ENCODE measurements at regions not wholly inside any gene's neighbourhood (a gene's known extent, or its start where the extent isn't known, plus 50 kb on each side); places are given as distances from the start of the nearest gene placed in this dataset.

DNA sequence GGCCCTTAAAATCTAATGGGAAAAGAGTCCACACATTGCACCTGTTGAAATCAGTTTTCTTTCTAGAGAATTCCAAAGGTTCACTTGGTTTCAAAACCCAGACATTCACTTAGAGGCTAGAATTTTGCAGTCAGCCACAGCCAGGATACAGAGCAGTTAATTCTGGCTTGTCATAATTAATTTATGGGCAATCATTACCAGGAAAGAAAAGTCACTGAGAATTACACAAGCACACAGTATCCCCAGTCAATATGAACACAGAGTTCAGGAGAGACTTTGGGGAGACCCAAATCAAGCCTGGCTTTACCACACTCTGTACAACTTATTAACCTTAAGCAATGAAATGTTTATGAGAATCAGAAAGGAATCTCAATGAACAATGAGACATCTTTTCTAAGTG is 224.3 kb upstream of the SOX21 start:
- no peak overlapping the region for H3K4me3 Mint-ChIP-seq
- Histone ChIP-seq H3K4me1 (ENCODE audit: control insufficient read depth, insufficient read depth, low read length) (no peaks in the 10 kb centered on the region), H3K27ac (ENCODE audit: low read depth, low read length) (no peak overlapping the region), H3K4me3 (ENCODE audit: low read length) (no peak overlapping the region), H3K36me3 (ENCODE audit: control insufficient read depth, insufficient read depth, low read length) (no peaks in the 10 kb centered on the region), H3K9me3 (ENCODE audit: control insufficient read depth, low read length) (peaks cover 14% of the 10 kb centered on the region), H3K9ac (ENCODE audit: extremely low read depth, low read length, poor library complexity, severe bottlenecking) (no peak overlapping the region), H3K27me3 (ENCODE audit: control insufficient read depth, insufficient read depth, low read length, poor library complexity, severe bottlenecking) (peaks cover 10% of the 10 kb centered on the region)
- H3K9me3 Mint-ChIP-seq, result peaks cover 7% of the 10 kb centered on the region
- TF ChIP-seq, protein P1, sequence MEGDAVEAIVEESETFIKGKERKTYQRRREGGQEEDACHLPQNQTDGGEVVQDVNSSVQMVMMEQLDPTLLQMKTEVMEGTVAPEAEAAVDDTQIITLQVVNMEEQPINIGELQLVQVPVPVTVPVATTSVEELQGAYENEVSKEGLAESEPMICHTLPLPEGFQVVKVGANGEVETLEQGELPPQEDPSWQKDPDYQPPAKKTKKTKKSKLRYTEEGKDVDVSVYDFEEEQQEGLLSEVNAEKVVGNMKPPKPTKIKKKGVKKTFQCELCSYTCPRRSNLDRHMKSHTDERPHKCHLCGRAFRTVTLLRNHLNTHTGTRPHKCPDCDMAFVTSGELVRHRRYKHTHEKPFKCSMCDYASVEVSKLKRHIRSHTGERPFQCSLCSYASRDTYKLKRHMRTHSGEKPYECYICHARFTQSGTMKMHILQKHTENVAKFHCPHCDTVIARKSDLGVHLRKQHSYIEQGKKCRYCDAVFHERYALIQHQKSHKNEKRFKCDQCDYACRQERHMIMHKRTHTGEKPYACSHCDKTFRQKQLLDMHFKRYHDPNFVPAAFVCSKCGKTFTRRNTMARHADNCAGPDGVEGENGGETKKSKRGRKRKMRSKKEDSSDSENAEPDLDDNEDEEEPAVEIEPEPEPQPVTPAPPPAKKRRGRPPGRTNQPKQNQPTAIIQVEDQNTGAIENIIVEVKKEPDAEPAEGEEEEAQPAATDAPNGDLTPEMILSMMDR (conservative IDR thresholded peaks at IDR 0.05), result no peak
- H3K27me3 Mint-ChIP-seq (ENCODE audit: insufficient read depth), result peaks cover 3% of the 10 kb centered on the region
- no peak for DNase-seq
- no peaks in the 10 kb centered on the region for H3K4me1 Mint-ChIP-seq
- H3K27ac Mint-ChIP-seq, result no peak overlapping the region
- peaks cover 2% of the 10 kb centered on the region for H3K36me3 Mint-ChIP-seq (ENCODE audit: low read depth)

GRCh38 chr13:94933936-94934335 is 221.6 kb upstream of the SOX21 start:
- H3K4me1 ChIP-seq (ENCODE audit: control insufficient read depth, insufficient read depth, low read length), result no peaks in the 10 kb centered on the region

DNA sequence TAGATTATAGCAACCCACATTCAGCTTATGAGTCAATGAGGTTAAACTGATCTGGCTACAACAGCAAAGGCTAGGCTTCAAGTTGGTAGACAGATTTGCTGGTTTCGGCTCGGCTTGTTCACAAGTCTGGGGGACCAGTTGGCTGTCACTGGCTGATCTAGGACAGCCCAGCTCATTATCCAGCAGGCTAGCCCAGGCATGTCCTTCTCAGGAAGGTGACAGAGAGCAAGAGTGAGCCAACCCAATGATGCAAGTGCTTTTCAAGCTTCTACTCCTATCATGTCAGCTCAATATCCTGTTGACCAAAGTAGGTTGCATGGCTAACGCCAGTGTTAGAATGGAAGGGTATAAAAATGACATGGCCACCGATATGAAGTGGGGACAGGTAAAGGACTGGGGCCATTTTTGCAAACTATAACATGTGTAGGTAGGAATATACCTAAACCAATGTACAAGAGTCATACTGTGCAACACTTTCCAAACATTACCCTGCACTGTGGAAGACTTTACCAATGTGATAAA is 220.9 kb upstream of the SOX21 start:
- Mint-ChIP-seq H3K36me3 (ENCODE audit: low read depth) (peaks cover 2% of the 10 kb centered on the region), H3K4me1 (no peaks in the 10 kb centered on the region), H3K4me3 (no peak overlapping the region), H3K27me3 (ENCODE audit: insufficient read depth) (peaks cover 3% of the 10 kb centered on the region), H3K27ac (no peak overlapping the region), H3K9me3 (peaks cover 7% of the 10 kb centered on the region)
- no peaks in the 10 kb centered on the region for H3K36me3 ChIP-seq (ENCODE audit: control insufficient read depth, insufficient read depth, low read length)
- no peak for DNase-seq
- no peak overlapping the region for H3K27ac ChIP-seq (ENCODE audit: low read depth, low read length)
- no peak overlapping the region for H3K9ac ChIP-seq (ENCODE audit: extremely low read depth, low read length, poor library complexity, severe bottlenecking)
- WGBS, 2 experiments (ENCODE audit: insufficient coverage in 1 of 2, insufficient read length in 1 of 2), result 93 to 94% methylated on average over 2 to 4 of the region's 4 CpGs
- H3K27me3 ChIP-seq (ENCODE audit: control insufficient read depth, insufficient read depth, low read length, poor library complexity, severe bottlenecking), result peaks cover 10% of the 10 kb centered on the region
- peak overlapping the region; percentile 20 for H3K4me3 ChIP-seq (ENCODE audit: low read length)
- TF ChIP-seq, protein P1 (conservative IDR thresholded peaks at IDR 0.05), result no peak
- peaks cover 14% of the 10 kb centered on the region for H3K9me3 ChIP-seq (ENCODE audit: control insufficient read depth, low read length)
- H3K4me1 ChIP-seq (ENCODE audit: control insufficient read depth, insufficient read depth, low read length), result no peaks in the 10 kb centered on the region

More at GRCh38 chr13:94933936-94934335, 221.6 kb upstream of the SOX21 start:
- peaks cover 7% of the 10 kb centered on the region for H3K9me3 Mint-ChIP-seq
- Histone ChIP-seq H3K27me3 (ENCODE audit: control insufficient read depth, insufficient read depth, low read length, poor library complexity, severe bottlenecking) (peaks cover 10% of the 10 kb centered on the region), H3K9me3 (ENCODE audit: control insufficient read depth, low read length) (peaks cover 14% of the 10 kb centered on the region), H3K9ac (ENCODE audit: extremely low read depth, low read length, poor library complexity, severe bottlenecking) (no peak overlapping the region), H3K4me3 (ENCODE audit: low read length) (no peak overlapping the region), H3K36me3 (ENCODE audit: control insufficient read depth, insufficient read depth, low read length) (no peaks in the 10 kb centered on the region), H3K27ac (ENCODE audit: low read depth, low read length) (no peak overlapping the region)
- no peaks in the 10 kb centered on the region for H3K4me1 Mint-ChIP-seq
- H3K27me3 Mint-ChIP-seq (ENCODE audit: insufficient read depth), result peaks cover 3% of the 10 kb centered on the region
- H3K36me3 Mint-ChIP-seq (ENCODE audit: low read depth), result peaks cover 2% of the 10 kb centered on the region
- 91 to 100% methylated on average over 3 to 4 of the region's 4 CpGs for WGBS, 2 experiments (ENCODE audit: insufficient coverage in 1 of 2, insufficient read length in 1 of 2)
- no peak overlapping the region for H3K27ac Mint-ChIP-seq
- no peak for DNase-seq
- no peak overlapping the region for H3K4me3 Mint-ChIP-seq
- TF ChIP-seq, protein P1 (conservative IDR thresholded peaks at IDR 0.05), result no peak
